ENCODE measurements at regions not wholly inside any gene's neighbourhood (a gene's known extent, or its start where the extent isn't known, plus 50 kb on each side); places are given as distances from the start of the nearest gene placed in this dataset.

GRCh38 chr5:29504411-29504810 is 1689.1 kb upstream of the CDH6 start (continued):
- TF ChIP-seq REST (IDR thresholded peaks at IDR 0.05; ENCODE audit: low read depth, low read length): no peak
- no peak for TF ChIP-seq TEAD4 (IDR thresholded peaks at IDR 0.05; ENCODE audit: borderline replicate concordance, insufficient read depth)

- Histone ChIP-seq H3K36me3 (replicated peaks in 1 of 2; ENCODE audit: control insufficient read depth in 1 of 2, insufficient read depth in 2 of 2, low read length in 1 of 2) (no peaks in the 10 kb centered on the region), H3K9me3 (no peaks in the 10 kb centered on the region), H3K27me3 (ENCODE audit: insufficient read depth) (no peaks in the 10 kb centered on the region), H3K79me2 (ENCODE audit: insufficient read depth) (no peaks in the 10 kb centered on the region), H3K9ac (no peak overlapping the region), H3K27ac (ENCODE audit: low read depth in 2 of 2, low read length in 1 of 2) (no peak overlapping the region), H3K4me3 (ENCODE audit: low read depth in 2 of 2, low read length in 1 of 2) (no peak overlapping the region), H3K9me2 (no peaks in the 10 kb centered on the region), H3K4me2 (no peak overlapping the region), H3F3A (replicated peaks; ENCODE audit: insufficient read depth) (no peaks in the 10 kb centered on the region), H4K20me1 (ENCODE audit: insufficient read depth) (no peaks in the 10 kb centered on the region), H3K4me1 (ENCODE audit: control insufficient read depth in 1 of 2, insufficient read depth in 2 of 2, low read depth in 1 of 2, low read length in 1 of 2) (no peaks in the 10 kb centered on the region), H2AFZ (ENCODE audit: low read depth) (no peak overlapping the region)
- ChIA-PET POLR2A (no interaction called here), CTCF (no interaction called here)
- TF ChIP-seq RAD21 (IDR thresholded peaks at IDR 0.05; ENCODE audit: low read length): no peak
- no peak for TF ChIP-seq TCF12 (IDR thresholded peaks at IDR 0.05)
- no peak for TF ChIP-seq TAF1 (IDR thresholded peaks at IDR 0.05; ENCODE audit: borderline replicate concordance, low read depth, low read length)
- no peak for TF ChIP-seq USF1 (IDR thresholded peaks at IDR 0.05; ENCODE audit: borderline replicate concordance, low read depth)
- TF ChIP-seq FOXJ3 (CRISPR knock-in tag; IDR thresholded peaks at IDR 0.05): no peak
- TF ChIP-seq SIN3A (IDR thresholded peaks at IDR 0.05; ENCODE audit: borderline replicate concordance, low read depth, low read length): no peak
- TF ChIP-seq YY1 (IDR thresholded peaks at IDR 0.05; ENCODE audit: low read depth): no peak
- TF ChIP-seq FOXM1 (IDR thresholded peaks at IDR 0.05; ENCODE audit: low read depth): no peak
- TF ChIP-seq CHD2 (IDR thresholded peaks at IDR 0.05; ENCODE audit: low read length, partially characterized antibody): no peak
- no peak for TF ChIP-seq RCOR1 (IDR thresholded peaks at IDR 0.05; ENCODE audit: low read length)
- no peak for TF ChIP-seq PBX3 (IDR thresholded peaks at IDR 0.05)
- no peak for TF ChIP-seq ELF1 (IDR thresholded peaks at IDR 0.05)
- TF ChIP-seq GABPA (IDR thresholded peaks at IDR 0.05; ENCODE audit: low read depth): no peak
- no peak for TF ChIP-seq NRF1 (IDR thresholded peaks at IDR 0.05; ENCODE audit: low read depth, low read length)
- TF ChIP-seq EP300 (IDR thresholded peaks at IDR 0.05; ENCODE audit: borderline replicate concordance in 1 of 2, low read depth in 1 of 2, low read length in 1 of 2): no peak
- TF ChIP-seq RXRA (IDR thresholded peaks at IDR 0.05; ENCODE audit: borderline replicate concordance, low read depth): no peak
- no peak for TF ChIP-seq IRF3 (IDR thresholded peaks at IDR 0.05; ENCODE audit: low read depth, low read length)
- no peak for TF ChIP-seq TEAD4 (IDR thresholded peaks at IDR 0.05; ENCODE audit: borderline replicate concordance, insufficient read depth)
- TF ChIP-seq POLR2AphosphoS5 (IDR thresholded peaks at IDR 0.05; ENCODE audit: low read depth, low read length): no peak
- DNase-seq: no peak
- WGBS (ENCODE audit: low lambda C conversion rate): 0% methylated on average over 3 of the region's 4 CpGs
Observed at GRCh38 chr5:29498860-29499259, 1694.6 kb upstream of the CDH6 start.

Measured in SK-N-SH (cell line).